HUES48 (cell line): ENCODE measurements at regions not wholly inside any gene's neighbourhood (a gene's known extent, or its start where the extent isn't known, plus 50 kb on each side); places are given as distances from the start of the nearest gene placed in this dataset.

Experiments used
- H3K27ac ChIP-seq: one replicate; pipeline ENCODE4 v1.7.0; 2013; ENCODE audit warnings: low read depth, low read length, inconsistent platforms
- H3K27me3 ChIP-seq: 2 replicates; pipeline ENCODE4 v1.6.1; 2013; ENCODE audit warnings: mild to moderate bottlenecking, low read length; ENCODE audit not compliant: control insufficient read depth, insufficient read depth
- H3K36me3 ChIP-seq: 2 replicates; pipeline ENCODE4 v1.6.1; 2013; ENCODE audit warnings: low read length; ENCODE audit not compliant: control insufficient read depth, insufficient read depth
- H3K4me1 ChIP-seq: 2 replicates; pipeline ENCODE4 v1.6.1; 2013; ENCODE audit warnings: mild to moderate bottlenecking, low read length; ENCODE audit not compliant: control insufficient read depth, insufficient read depth
- H3K4me3 ChIP-seq: 2 replicates; pipeline ENCODE4 v1.5.1; 2013; ENCODE audit warnings: mild to moderate bottlenecking, low read depth, low read length
- H3K9ac ChIP-seq: 2 replicates; pipeline ENCODE4 v1.6.1; 2013; ENCODE audit warnings: mild to moderate bottlenecking, low read depth, low read length, moderate library complexity
- H3K9me3 ChIP-seq: 2 replicates; pipeline ENCODE4 v1.6.1; 2013; ENCODE audit warnings: low read length; ENCODE audit not compliant: control insufficient read depth, insufficient read depth

GRCh38 chr6:155974811-155975323 lies 519.2 kb upstream of the NOX3 start:
- Histone ChIP-seq H3K27me3 (no peaks in the 10 kb centered on the region), H3K4me3 (no peak overlapping the region), H3K9me3 (no peaks in the 10 kb centered on the region), H3K27ac (no peak overlapping the region), H3K9ac (no peak overlapping the region), H3K36me3 (no peaks in the 10 kb centered on the region), H3K4me1 (no peaks in the 10 kb centered on the region)

GRCh38 chr6:155974359-155974758 lies 518.7 kb upstream of the NOX3 start:
- no peak overlapping the region for H3K9ac ChIP-seq
- H3K27me3 ChIP-seq: no peaks in the 10 kb centered on the region
- H3K27ac ChIP-seq: no peak overlapping the region
- H3K4me3 ChIP-seq: no peak overlapping the region
- H3K36me3 ChIP-seq: no peaks in the 10 kb centered on the region
- no peaks in the 10 kb centered on the region for H3K4me1 ChIP-seq
- no peaks in the 10 kb centered on the region for H3K9me3 ChIP-seq

GRCh38 chr6:155970876-155971708 lies 515.5 kb upstream of the NOX3 start:
- Histone ChIP-seq H3K27ac (no peak overlapping the region), H3K4me3 (no peak overlapping the region), H3K9me3 (0 out of 2 replicates have a peak, but pooled peaks cover 3% of the 10 kb centered on the region), H3K9ac (no peak overlapping the region), H3K27me3 (no peaks in the 10 kb centered on the region), H3K36me3 (no peaks in the 10 kb centered on the region), H3K4me1 (no peaks in the 10 kb centered on the region)

GRCh38 chr6:155970472-155970871 lies 514.8 kb upstream of the NOX3 start:
- no peak overlapping the region for H3K4me3 ChIP-seq
- H3K4me1 ChIP-seq: no peaks in the 10 kb centered on the region
- H3K27me3 ChIP-seq: no peaks in the 10 kb centered on the region

GRCh38 chr6:155968921-155969320 lies 513.3 kb upstream of the NOX3 start:
- H3K27me3 ChIP-seq: no peaks in the 10 kb centered on the region

More at GRCh38 chr6:155970472-155970871, 514.8 kb upstream of the NOX3 start:
- Histone ChIP-seq H3K9me3 (0 out of 2 replicates have a peak, but pooled peaks cover 3% of the 10 kb centered on the region), H3K36me3 (no peaks in the 10 kb centered on the region), H3K27ac (no peak overlapping the region), H3K9ac (no peak overlapping the region)

GRCh38 chr6:155967322-155967721 lies 511.7 kb upstream of the NOX3 start:
- Histone ChIP-seq H3K27me3 (no peaks in the 10 kb centered on the region), H3K9ac (no peak overlapping the region), H3K9me3 (0 out of 2 replicates have a peak, but pooled peaks cover 3% of the 10 kb centered on the region), H3K36me3 (no peaks in the 10 kb centered on the region), H3K4me1 (no peaks in the 10 kb centered on the region), H3K27ac (no peak overlapping the region), H3K4me3 (no peak overlapping the region)

More at GRCh38 chr6:155968921-155969320, 513.3 kb upstream of the NOX3 start:
- H3K4me3 ChIP-seq: no peak overlapping the region
- no peaks in the 10 kb centered on the region for H3K4me1 ChIP-seq
- 0 out of 2 replicates have a peak, but pooled peaks cover 3% of the 10 kb centered on the region for H3K9me3 ChIP-seq
- H3K27ac ChIP-seq: no peak overlapping the region
- H3K36me3 ChIP-seq: no peaks in the 10 kb centered on the region
- no peak overlapping the region for H3K9ac ChIP-seq

GRCh38 chr6:155964544-155964943 lies 508.9 kb upstream of the NOX3 start:
- no peak overlapping the region for H3K27ac ChIP-seq
- H3K9me3 ChIP-seq: 0 out of 2 replicates have a peak, but pooled peaks cover 3% of the 10 kb centered on the region
- H3K4me3 ChIP-seq: no peak overlapping the region
- no peaks in the 10 kb centered on the region for H3K27me3 ChIP-seq
- H3K9ac ChIP-seq: no peak overlapping the region
- H3K36me3 ChIP-seq: no peaks in the 10 kb centered on the region
- no peaks in the 10 kb centered on the region for H3K4me1 ChIP-seq

GRCh38 chr6:155962276-155962675 lies 506.6 kb upstream of the NOX3 start:
- peaks cover 3% of the 10 kb centered on the region; the same call in 1 of the 2 replicates for H3K4me1 ChIP-seq
- H3K9ac ChIP-seq: no peak overlapping the region
- H3K27ac ChIP-seq: no peak overlapping the region
- no peak overlapping the region for H3K4me3 ChIP-seq
- H3K9me3 ChIP-seq: no peaks in the 10 kb centered on the region
- no peaks in the 10 kb centered on the region for H3K27me3 ChIP-seq
- H3K36me3 ChIP-seq: no peaks in the 10 kb centered on the region

- peaks cover 24% of the 10 kb centered on the region for H3K4me1 ChIP-seq
- H3K36me3 ChIP-seq: no peaks in the 10 kb centered on the region
- H3K27me3 ChIP-seq: no peaks in the 10 kb centered on the region
- no peak overlapping the region for H3K9ac ChIP-seq
- no peak overlapping the region for H3K4me3 ChIP-seq
- H3K9me3 ChIP-seq: no peaks in the 10 kb centered on the region
- no peak overlapping the region for H3K27ac ChIP-seq
These were observed 504.4 kb upstream of the NOX3 start for GRCh38 chr6:155959898-155960495.

GRCh38 chr6:155958550-155958949 lies 502.9 kb upstream of the NOX3 start:
- peaks cover 30% of the 10 kb centered on the region for H3K4me1 ChIP-seq
- H3K4me3 ChIP-seq: no peak overlapping the region
- H3K36me3 ChIP-seq: no peaks in the 10 kb centered on the region
- no peak overlapping the region for H3K27ac ChIP-seq
- H3K9ac ChIP-seq: no peak overlapping the region
- H3K27me3 ChIP-seq: no peaks in the 10 kb centered on the region
- H3K9me3 ChIP-seq: no peaks in the 10 kb centered on the region

GRCh38 chr6:155955038-155955437 lies 499.4 kb upstream of the NOX3 start:
- H3K4me3 ChIP-seq: peak overlapping the region; percentile 33; the same call in 1 of the 2 replicates
- H3K9me3 ChIP-seq: no peaks in the 10 kb centered on the region
- peak overlapping the region; percentile 81 for H3K27ac ChIP-seq
- H3K4me1 ChIP-seq: peaks cover 30% of the 10 kb centered on the region
- no peaks in the 10 kb centered on the region for H3K27me3 ChIP-seq
- H3K9ac ChIP-seq: peak overlapping the region; percentile 65
- H3K36me3 ChIP-seq: no peaks in the 10 kb centered on the region
